RWPE2 (cell line): ENCODE measurements at regions not wholly inside any gene's neighbourhood (a gene's known extent, or its start where the extent isn't known, plus 50 kb on each side); places are given as distances from the start of the nearest gene placed in this dataset.

Source experiments
- ATAC-seq: fragments of 200-7000 bp; cut with Tn5 transposase; 3 replicates; pipeline ENCODE4 v1.9.1; 2021; ENCODE audit warnings: low read depth
- DNase-seq: peaks from one replicate; pipeline ENCODE4 v3.0.0-alpha.2; 2020; ENCODE audit warnings: low spot score
- H3K27ac ChIP-seq: fragments of 450-650 bp; 2 replicates; pipeline ENCODE4 v1.5.1; 2017; ENCODE audit warnings: mild to moderate bottlenecking; ENCODE audit not compliant: poor library complexity, severe bottlenecking
- H3K27me3 ChIP-seq: fragments of 250-450 bp; sonication (Bioruptor Pico); 2 replicates; pipeline ENCODE4 v1.5.1; 2021; ENCODE audit warnings: mild to moderate bottlenecking, moderate library complexity; ENCODE audit not compliant: insufficient read depth, poor library complexity, severe bottlenecking
- H3K36me3 ChIP-seq: fragments of 250-450 bp; sonication (Bioruptor Pico); 2 replicates; pipeline ENCODE4 v1.5.1; 2020; ENCODE audit warnings: low read depth, mild to moderate bottlenecking, moderate library complexity
- H3K4me1 ChIP-seq: fragments of 250-450 bp; sonication (Bioruptor Pico); 2 replicates; pipeline ENCODE4 v1.5.1; 2021; ENCODE audit warnings: mild to moderate bottlenecking, moderate library complexity; ENCODE audit not compliant: insufficient read depth, poor library complexity, severe bottlenecking
- H3K4me3 ChIP-seq: fragments of 250-450 bp; sonication (Bioruptor Pico); 2 replicates; pipeline ENCODE4 v1.5.1; 2021; ENCODE audit warnings: mild to moderate bottlenecking, moderate library complexity; ENCODE audit not compliant: severe bottlenecking
- H3K9me3 ChIP-seq: fragments of 250-450 bp; sonication (Bioruptor Pico); 2 replicates; pipeline ENCODE4 v1.5.1; 2021; ENCODE audit warnings: mild to moderate bottlenecking, moderate library complexity; ENCODE audit not compliant: severe bottlenecking
- CTCF ChIP-seq: fragments of 450-650 bp; IDR thresholded peaks from one replicate; pipeline ENCODE4 v1.5.1; 2017; ENCODE audit warnings: mild to moderate bottlenecking, moderate library complexity; ENCODE audit not compliant: poor library complexity, severe bottlenecking

GRCh38 chr12:13369474-13370056 lies 173.0 kb downstream of the EMP1 start:
- Histone ChIP-seq H3K36me3 (no peaks in the 10 kb centered on the region), H3K4me3 (no peak overlapping the region), H3K27ac (no peak overlapping the region), H3K9me3 (no peaks in the 10 kb centered on the region), H3K27me3 (no peaks in the 10 kb centered on the region), H3K4me1 (no peaks in the 10 kb centered on the region)
- DNase-seq: no peak
- ATAC-seq: no peak
- no peak for TF ChIP-seq CTCF

GRCh38 chr12:13368971-13369370 lies 172.4 kb downstream of the EMP1 start:
- no peak for ATAC-seq
- H3K27me3 ChIP-seq: no peaks in the 10 kb centered on the region
- H3K27ac ChIP-seq: no peak overlapping the region
- no peak for DNase-seq
- no peak for TF ChIP-seq CTCF
- no peaks in the 10 kb centered on the region for H3K36me3 ChIP-seq
- no peak overlapping the region for H3K4me3 ChIP-seq
- no peaks in the 10 kb centered on the region for H3K9me3 ChIP-seq
- no peaks in the 10 kb centered on the region for H3K4me1 ChIP-seq

GRCh38 chr12:13368431-13368830 lies 171.9 kb downstream of the EMP1 start:
- no peak overlapping the region for H3K4me3 ChIP-seq
- ATAC-seq (no peak), DNase-seq (no peak)
- H3K27ac ChIP-seq: no peak overlapping the region
- no peaks in the 10 kb centered on the region for H3K36me3 ChIP-seq
- no peaks in the 10 kb centered on the region for H3K9me3 ChIP-seq
- H3K4me1 ChIP-seq: no peaks in the 10 kb centered on the region
- no peaks in the 10 kb centered on the region for H3K27me3 ChIP-seq
- no peak for TF ChIP-seq CTCF

GRCh38 chr12:13367973-13368372 lies 171.4 kb downstream of the EMP1 start:
- ATAC-seq: no peak
- no peak overlapping the region for H3K27ac ChIP-seq
- no peaks in the 10 kb centered on the region for H3K27me3 ChIP-seq
- no peak for DNase-seq
- H3K4me3 ChIP-seq: no peak overlapping the region
- no peaks in the 10 kb centered on the region for H3K4me1 ChIP-seq
- H3K36me3 ChIP-seq: no peaks in the 10 kb centered on the region
- no peaks in the 10 kb centered on the region for H3K9me3 ChIP-seq
- no peak for TF ChIP-seq CTCF

- H3K27me3 ChIP-seq: no peaks in the 10 kb centered on the region
- DNase-seq: no peak
- no peaks in the 10 kb centered on the region for H3K36me3 ChIP-seq
- no peaks in the 10 kb centered on the region for H3K4me1 ChIP-seq
- no peaks in the 10 kb centered on the region for H3K9me3 ChIP-seq
- ATAC-seq: no peak
- H3K27ac ChIP-seq: no peak overlapping the region
- no peak overlapping the region for H3K4me3 ChIP-seq
- no peak for TF ChIP-seq CTCF
Observed at GRCh38 chr12:13365748-13366366, 169.3 kb downstream of the EMP1 start.
